GM23338 (cell line): ENCODE measurements at regions not wholly inside any gene's neighbourhood (a gene's known extent, or its start where the extent isn't known, plus 50 kb on each side); places are given as distances from the start of the nearest gene placed in this dataset.

Experiments
- CREB1 ChIP-seq: fragments of 250-450 bp; sonication (Bioruptor Pico); IDR thresholded peaks from 2 replicates; pipeline ENCODE4 v1.5.0; 2020; ENCODE audit warnings: low read depth, mild to moderate bottlenecking, moderate library complexity
- EZH2 ChIP-seq: fragments of 200-600 bp; sonication (generic); IDR thresholded peaks from one replicate; pipeline ENCODE4 v1.8.0; 2017; ENCODE audit warnings: antibody characterized with exemption, mild to moderate bottlenecking, low read depth; ENCODE audit not compliant: unreplicated experiment
- EZH2phosphoT487 ChIP-seq: fragments of 200-600 bp; sonication (generic); IDR thresholded peaks from one replicate; pipeline ENCODE4 v1.8.1; 2018; ENCODE audit warnings: antibody characterized with exemption; ENCODE audit not compliant: unreplicated experiment
- JUNB ChIP-seq: IDR thresholded peaks from one replicate; pipeline ENCODE4 v1.6.1; 2016; ENCODE audit warnings: antibody characterized with exemption; ENCODE audit not compliant: unreplicated experiment
- POLR2AphosphoS5 ChIP-seq: IDR thresholded peaks from 2 replicates; pipeline ENCODE4 v1.6.1; 2016; ENCODE audit warnings: antibody characterized with exemption, low read depth
- REST ChIP-seq: IDR thresholded peaks from one replicate; pipeline ENCODE4 v1.6.1; 2018; ENCODE audit warnings: antibody characterized with exemption; ENCODE audit not compliant: unreplicated experiment
- ZNF114 ChIP-seq: fragments of 250-450 bp; sonication (Bioruptor Pico); IDR thresholded peaks from 2 replicates; pipeline ENCODE4 v1.5.0; 2020; ENCODE audit warnings: mild to moderate bottlenecking, moderate library complexity
- TF ChIP-seq, protein P1 (sequence below), 2 experiments: fragments of 200-600 bp in 1 of 2; sonication (generic) in 1 of 2; conservative IDR thresholded peaks; 2 replicates each; pipeline versions ENCODE4 v1.5.1 to v1.6.1; 2016 to 2017; ENCODE audit warnings: antibody characterized with exemption in 2 of 2, low read depth in 2 of 2, mild to moderate bottlenecking in 2 of 2, moderate library complexity in 1 of 2
- TF ChIP-seq, protein P2 (sequence below): IDR thresholded peaks from 2 replicates; pipeline ENCODE4 v1.6.1; 2016; ENCODE audit warnings: antibody characterized with exemption

DNA sequence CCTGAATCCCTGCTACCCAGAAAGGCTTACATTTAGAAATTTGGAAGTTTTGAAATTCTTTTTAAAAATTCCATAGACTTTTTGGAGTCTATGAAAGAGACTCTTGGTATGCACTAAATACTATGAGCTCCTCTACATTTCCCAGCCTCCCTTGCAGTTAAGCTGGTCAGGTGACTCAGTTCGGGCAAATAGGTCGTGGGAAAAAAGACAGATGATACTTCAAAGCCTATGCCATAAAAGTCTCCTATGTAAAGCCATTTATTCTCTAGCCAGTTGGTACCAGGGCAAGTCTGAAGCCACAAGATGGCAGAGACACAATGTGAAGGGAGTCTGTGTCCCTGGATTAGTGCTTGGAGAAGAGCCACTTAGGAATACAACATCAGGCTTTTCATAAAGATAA, 101.8 kb downstream of the BOD1 start:
- TF ChIP-seq EZH2 (no peak), POLR2AphosphoS5 (no peak), REST (no peak), EZH2phosphoT487 (no peak), CREB1 (CRISPR knock-in tag) (no peak), ZNF114 (no peak), JUNB (no peak)
- TF ChIP-seq, protein P1, sequence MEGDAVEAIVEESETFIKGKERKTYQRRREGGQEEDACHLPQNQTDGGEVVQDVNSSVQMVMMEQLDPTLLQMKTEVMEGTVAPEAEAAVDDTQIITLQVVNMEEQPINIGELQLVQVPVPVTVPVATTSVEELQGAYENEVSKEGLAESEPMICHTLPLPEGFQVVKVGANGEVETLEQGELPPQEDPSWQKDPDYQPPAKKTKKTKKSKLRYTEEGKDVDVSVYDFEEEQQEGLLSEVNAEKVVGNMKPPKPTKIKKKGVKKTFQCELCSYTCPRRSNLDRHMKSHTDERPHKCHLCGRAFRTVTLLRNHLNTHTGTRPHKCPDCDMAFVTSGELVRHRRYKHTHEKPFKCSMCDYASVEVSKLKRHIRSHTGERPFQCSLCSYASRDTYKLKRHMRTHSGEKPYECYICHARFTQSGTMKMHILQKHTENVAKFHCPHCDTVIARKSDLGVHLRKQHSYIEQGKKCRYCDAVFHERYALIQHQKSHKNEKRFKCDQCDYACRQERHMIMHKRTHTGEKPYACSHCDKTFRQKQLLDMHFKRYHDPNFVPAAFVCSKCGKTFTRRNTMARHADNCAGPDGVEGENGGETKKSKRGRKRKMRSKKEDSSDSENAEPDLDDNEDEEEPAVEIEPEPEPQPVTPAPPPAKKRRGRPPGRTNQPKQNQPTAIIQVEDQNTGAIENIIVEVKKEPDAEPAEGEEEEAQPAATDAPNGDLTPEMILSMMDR (conservative IDR thresholded peaks at IDR 0.05; ENCODE audit: low read depth in 2 of 2): 0 out of 4 replicates have a peak, but pooled peaks of 1 of the 2 experiments have one; percentile 0
- TF ChIP-seq, protein P2, sequence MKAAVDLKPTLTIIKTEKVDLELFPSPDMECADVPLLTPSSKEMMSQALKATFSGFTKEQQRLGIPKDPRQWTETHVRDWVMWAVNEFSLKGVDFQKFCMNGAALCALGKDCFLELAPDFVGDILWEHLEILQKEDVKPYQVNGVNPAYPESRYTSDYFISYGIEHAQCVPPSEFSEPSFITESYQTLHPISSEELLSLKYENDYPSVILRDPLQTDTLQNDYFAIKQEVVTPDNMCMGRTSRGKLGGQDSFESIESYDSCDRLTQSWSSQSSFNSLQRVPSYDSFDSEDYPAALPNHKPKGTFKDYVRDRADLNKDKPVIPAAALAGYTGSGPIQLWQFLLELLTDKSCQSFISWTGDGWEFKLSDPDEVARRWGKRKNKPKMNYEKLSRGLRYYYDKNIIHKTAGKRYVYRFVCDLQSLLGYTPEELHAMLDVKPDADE: no peak
